NCI-H82 treated with DMSO at 0.1 percent for 48 hours (cell line): ENCODE measurements at regions not wholly inside any gene's neighbourhood (a gene's known extent, or its start where the extent isn't known, plus 50 kb on each side); places are given as distances from the start of the nearest gene placed in this dataset.
"Not testable (repeated sequence)": the region's sequence is repeated elsewhere in the genome, so short reads cannot be mapped to it uniquely, and the experiment has no call there.

Source experiments
- DNase-seq: peaks from one replicate; lab custom pipeline; 2025; ENCODE audit not compliant: unreplicated experiment; lab: John Stamatoyannopoulos, UW

DNA sequence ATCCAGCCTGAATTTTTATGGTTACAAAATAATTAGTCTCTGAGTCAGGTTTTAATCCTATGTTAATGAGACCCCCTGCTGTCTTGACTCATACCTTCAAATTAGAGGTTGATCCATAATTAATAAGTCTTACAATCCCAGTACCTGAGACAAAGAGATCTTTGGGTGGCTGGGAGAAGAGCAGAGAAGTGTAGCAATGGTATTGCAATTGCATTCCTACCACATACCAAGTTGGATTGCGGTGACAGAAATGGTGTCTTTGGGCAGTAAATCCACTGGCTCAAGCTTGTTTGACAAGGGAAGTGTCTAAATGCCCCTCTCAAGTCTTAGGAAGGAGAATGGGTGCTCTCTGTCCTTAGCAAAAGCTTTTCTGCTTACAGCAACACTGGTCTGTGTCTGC lies 150.4 kb downstream of the BTBD3 start:
- DNase-seq: no peak

DNA sequence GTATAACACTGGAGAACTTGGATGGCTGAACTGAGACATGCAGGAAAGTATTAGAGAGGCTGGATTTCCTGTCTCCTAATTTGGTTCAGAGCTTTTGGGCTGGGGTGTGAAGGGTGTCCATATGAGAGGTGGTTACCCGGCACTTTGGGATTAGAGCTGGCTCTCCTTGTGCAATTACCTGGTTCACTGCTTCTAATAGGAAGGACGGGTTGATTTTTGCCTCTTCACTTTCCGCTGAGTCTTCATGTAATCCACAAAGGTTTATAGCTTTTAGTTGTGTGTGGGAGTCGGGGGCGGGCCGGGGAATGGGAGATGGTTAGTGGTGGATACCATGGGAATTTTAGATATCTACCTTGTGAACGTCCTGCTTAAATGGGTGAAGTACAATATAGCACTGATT lies 151.5 kb downstream of the BTBD3 start:
- no peak for DNase-seq

DNA sequence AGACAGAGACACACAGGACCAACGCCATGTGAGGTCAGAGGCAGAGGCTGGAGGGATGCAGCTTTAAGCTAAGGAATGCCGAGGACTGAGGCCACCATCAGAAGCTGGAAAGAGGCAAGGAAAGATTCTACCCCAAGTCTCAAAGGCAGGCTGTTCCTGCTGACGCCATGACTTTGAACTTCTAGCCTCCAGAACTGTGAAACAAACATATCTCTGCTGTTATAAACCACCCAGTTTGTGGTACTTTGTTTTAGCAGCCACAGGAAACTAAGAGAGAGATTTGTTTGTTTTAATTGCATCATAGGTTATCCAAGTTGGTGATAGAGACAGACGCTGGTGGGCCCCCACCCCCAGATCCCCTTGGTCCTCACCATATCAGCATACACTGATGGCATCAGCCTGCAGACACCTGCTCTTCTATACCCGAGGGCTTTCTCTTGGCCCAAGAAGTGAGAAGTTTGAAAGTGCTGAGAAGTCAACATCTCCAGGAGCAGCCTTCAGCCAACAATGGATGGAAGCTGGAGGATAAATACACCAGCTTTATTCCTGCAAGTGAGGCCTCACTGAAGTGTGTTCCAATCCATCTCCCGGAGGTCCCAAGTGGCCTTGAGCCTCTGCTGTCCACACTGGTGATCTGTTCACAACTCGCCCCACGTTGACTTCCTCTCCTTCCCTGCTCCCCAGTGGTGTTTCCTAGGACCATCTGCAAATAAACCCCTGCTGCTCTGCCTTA lies 154.7 kb downstream of the BTBD3 start:
- DNase-seq: no peak

DNA sequence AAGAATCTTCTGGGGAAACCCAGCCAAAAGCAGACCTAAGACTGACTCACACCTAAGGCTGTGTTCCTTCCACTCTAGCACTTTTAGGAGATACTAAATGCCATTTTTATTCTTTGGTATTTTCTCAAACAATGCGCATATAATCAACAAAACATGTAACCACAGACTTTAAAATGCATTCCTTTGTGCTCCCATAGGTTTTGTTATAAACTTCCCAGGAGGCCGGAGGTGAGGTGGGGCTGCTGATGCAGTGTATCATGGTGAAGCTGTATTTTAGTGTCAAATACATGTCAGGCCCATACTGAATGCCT lies 155.2 kb downstream of the BTBD3 start:
- no peak for DNase-seq

DNA sequence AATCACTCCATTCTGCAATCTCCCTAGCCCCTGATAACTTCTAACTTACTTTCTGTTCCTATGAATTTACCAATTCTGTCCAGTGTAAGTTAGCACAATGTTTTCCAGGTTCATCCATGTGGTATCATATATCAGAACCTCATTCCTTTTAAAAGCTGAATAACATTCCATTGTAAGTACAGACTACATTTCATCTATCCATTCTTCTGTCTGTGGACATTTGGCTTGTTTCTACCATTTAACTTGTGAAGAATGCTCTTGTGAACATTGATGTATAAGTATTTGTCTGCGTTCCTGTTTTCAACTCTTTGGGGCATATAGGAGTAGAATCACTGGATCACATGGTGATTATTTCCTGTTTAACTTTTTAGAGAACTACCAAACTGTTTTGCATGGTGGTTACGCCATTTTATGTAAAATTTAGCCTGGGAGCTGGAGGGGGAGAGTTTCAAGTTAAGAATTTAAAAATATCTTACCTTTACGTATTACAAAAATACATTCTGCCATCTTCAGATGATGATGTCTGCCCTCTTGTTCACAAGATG lies 156.5 kb downstream of the BTBD3 start:
- DNase-seq: no peak

DNA sequence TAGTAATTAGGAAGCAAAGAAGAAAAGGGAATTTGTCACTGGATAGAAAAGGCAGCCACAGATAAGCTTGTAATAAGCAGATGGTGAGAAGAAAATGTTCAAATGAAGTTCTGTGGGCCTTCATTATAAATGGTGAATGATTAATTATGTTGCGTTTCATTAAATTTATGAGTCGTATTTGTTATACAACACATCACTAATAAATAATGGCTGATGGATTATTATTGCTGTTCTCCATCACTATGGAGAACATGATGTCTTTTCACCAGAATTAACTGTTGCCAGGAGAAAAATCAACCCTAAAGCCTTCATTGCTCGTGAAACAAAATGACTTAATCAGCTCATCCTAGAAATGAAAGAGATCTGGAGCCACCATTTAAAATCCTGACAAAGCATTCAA lies 158.5 kb downstream of the BTBD3 start:
- DNase-seq: no peak

DNA sequence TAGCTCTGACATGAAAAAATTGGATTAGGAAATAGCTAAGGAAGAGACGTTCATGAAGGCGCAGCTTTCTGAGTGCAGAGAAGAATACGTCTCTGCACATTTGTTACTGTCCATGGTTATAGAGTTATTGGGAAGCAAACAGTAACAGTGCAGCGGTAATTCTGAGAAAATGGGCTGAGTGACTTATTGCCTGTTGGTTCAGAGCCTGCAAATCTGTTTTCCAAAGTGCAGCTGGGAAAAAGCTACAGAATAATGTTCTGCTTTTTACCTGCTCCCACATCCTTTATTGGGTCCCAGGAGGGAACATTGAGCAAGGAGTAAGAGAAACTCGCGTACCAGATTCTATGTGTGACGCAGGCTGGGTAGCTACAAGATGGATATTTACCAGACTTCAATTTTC lies 160.2 kb downstream of the BTBD3 start:
- no peak for DNase-seq

DNA sequence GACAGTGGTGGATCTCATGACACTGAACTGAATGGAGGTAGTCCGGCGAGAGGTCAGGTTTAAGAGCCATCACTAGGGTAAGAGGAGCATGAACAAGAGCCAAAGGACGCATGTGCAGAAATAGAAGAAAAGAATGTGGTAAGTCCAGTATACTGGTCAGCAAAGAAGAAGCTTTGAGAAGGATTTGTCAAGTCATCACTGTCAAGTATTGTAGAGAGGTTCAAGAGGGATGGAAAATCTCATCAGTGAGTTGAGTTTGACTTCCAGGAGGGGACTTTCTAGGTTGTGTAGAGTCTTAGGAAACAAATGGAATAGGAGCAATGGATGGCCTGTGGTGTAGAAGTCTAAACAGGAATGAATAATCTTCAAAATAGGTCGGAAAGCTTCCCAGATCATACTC lies 161.8 kb downstream of the BTBD3 start:
- DNase-seq: no peak

DNA sequence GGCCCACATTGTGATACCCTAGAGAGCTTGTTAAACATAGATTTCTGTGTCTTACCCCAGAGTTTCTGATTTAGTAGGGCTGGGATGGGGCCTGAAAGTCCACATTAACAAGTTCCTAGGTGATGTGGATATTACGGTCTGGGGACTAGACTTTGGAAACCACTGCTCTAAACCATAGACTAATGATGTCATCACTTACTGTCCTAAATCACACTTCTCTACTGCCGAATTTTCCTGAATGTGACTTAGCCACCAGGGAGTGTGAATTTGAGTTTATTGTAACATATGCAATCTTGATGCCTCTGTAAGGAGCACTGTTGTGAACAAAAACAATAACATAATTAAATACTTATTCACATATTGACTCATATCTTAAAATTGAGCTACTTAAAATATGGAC lies 165.6 kb downstream of the BTBD3 start:
- no peak for DNase-seq

DNA sequence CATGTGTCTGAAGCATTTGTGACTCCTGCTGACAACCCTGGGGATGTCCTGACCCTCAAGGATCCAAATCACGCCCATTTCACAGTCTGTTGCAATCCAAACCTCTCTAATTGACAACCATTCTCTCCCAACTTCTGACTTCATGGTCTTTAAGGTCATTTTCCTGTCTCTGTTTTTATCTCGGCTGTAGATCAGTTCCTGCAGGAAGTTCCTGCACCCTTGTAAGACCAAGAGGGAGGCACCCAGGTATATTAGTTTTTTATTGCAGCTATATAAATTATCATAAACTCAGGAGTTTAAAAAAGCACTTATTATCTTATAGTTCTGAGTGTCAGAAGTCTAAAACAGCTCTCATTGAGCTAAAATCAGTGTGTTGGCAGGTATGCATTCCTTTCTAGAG lies 166.8 kb downstream of the BTBD3 start:
- no peak for DNase-seq

DNA sequence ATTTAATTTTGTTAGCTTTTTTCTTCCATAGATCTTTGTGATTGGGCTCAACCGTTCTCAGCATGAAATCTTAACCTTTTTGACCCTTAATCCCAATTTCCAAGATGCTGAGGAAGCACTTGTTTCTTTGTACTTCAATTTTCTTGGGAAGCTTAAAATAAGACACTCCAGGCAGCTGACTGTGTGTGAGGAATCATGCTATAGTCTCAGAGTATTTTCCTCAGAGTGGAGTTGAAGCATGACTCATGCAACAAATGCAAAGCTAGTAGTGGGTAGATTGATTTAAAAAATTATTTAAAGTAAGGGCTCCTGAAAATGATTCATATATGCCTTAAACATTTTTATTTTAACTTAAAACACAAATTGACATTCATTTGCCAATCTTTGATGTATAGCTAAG lies 168.7 kb downstream of the BTBD3 start:
- no peak for DNase-seq

DNA sequence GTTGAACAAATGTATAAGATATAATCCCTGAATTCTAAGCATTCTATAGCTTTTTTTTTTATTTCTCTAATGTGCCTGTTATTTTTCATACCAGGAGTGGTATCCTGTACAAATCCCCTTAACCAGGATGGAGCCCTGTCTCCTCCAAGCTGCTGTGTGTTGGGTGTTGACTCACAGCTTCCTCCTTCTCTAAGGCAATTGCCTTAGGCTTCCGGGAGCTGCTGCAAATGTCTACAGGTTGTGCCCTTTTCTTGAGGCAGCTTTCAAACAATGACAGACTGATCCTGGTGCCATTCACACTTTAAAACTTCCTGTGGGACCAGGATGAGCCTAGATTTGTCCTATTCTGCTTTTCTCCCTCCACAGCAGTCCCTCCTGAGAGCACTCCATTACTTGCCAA lies 173.2 kb downstream of the BTBD3 start:
- DNase-seq: no peak

DNA sequence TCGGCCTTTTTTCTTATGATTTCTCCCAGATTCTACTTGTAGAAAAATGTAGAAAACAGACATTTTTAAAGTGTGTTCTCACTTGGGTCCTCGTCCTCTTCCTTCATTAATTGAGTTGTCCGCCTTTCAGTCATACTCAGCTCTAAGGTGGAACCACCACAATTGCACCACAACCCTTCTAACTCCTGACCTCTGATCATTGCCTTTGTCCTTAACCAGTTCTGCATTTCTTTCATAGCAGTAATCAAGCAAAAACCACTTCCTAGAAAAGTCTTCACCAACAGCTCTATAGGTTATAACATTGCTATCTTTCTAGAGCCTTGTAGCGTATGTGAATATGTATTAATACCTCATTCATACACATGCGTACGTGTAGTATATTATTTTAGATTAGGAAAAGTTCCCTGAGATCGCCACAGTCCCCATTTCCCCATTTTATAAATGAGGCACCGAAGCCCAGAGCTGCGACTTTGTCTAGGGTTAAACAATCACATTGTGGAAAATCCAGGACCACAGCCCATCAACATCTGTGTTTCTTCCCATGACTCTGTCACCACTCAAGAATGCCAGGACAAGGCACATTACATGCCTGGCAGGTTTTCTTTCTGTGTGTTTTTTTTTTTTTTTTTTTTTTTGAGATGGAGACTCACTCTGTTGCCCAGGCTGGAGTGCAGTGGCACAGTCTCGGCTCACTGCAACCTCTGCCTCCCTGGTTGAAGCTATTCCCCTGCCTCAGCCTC lies 175.5 kb downstream of the BTBD3 start:
- no peak for DNase-seq

DNA sequence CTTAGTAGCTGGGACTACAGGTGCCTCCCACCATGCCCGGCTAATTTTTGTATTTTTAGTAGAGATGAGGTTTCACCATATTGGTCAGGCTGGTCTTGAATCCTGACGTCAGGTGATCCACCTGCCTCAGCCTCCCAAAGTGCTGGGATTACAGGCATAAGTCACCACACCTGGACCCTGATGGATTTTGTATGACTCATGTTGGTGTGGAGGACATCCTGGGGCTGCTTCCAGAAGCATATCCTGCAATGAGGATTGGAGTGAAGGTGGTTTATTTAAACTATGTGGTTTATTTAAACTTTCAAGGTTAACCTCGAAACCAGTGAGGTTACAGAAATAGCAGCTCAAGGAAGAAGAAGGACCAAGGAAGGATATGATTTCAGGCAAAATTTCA lies 176.1 kb downstream of the BTBD3 start:
- DNase-seq: not testable (repeated sequence)

DNA sequence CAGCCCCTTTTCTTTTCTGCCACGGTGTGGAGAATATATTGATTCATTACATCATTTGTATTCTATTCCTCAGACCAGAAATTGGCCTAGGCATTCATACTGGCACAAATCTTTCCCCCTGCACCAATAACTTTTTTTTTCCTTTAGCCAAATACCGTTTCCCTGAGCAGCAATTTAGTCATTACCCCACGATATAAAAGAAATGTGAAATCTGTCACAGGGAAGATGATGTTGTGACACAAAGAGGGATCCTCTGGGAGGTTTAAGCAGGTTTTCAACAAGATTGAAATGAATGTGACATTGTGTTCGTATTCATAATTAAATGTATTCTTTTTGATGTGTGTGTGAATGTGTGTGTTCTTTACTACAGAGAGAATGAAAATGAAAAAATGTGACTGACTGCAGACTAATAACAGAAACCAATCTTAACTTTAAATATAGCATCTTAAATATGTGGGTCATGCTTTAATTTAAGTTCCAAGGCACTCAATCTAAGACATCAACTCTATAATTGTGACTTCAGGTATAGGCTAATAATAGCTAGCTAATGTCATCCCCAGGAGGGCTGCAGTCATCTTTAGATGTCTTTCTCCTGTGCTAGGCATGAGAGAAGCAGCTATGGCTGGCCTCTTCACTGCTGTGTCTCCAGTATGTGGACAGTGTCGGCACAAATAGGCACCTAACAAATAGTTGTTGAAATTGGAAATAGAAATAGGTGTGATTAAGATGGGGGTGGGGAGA lies 177.7 kb downstream of the BTBD3 start:
- DNase-seq: no peak

DNA sequence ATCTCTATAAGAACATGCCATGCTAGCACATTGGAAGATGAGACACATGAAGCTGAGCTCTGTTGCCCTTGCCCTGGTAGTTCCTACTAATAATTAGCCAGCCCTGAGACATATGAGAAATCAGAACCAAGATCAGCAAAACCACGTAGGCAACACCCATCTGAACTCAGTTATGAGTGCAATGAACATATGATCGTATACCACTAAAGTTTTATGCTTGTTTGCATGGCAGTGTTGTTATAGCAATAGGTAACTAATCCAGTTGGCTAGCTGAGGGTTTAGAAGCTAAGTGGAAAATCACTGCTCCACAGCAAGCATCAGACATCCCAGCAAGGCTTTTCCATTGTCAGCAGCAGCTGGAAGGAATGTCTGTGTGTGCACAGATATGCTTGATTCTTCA lies 180.7 kb downstream of the BTBD3 start:
- no peak for DNase-seq

DNA sequence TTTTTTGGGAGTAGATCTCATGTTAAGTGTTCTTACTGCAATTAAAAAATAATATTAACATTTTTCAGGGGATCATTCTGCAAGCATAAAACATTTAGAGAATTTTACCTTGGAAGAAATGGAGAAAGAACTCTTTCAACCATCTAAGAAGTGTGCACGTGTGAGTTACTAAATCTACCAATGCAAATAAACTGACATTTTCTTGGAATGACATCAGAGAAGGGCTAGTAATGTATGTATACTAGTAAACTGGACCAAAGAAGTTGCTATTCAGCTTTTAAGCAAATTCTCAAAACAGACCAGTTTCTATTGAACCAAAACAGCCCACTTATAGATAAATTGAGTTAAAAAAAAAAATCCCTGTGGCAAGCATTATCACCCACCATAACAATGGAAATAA lies 191.2 kb downstream of the BTBD3 start:
- DNase-seq: no peak

DNA sequence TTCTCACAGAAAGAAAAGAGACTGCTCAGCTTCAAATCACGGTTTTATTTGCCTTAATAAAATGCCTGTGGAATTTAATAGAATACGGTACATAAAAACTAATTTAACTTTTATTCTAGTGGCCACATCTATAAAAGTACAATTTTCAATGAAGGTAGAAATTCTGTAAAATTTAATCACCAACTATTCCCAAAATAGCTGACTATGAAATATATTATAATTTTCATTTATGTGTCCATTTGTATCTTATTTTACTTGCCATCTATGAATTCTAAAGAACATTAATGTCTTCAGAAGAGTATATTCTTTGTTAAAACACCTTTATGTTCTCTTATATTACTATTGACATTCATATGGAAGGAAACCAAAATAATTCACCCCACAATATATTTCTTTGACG lies 192.6 kb downstream of the BTBD3 start:
- no peak for DNase-seq

DNA sequence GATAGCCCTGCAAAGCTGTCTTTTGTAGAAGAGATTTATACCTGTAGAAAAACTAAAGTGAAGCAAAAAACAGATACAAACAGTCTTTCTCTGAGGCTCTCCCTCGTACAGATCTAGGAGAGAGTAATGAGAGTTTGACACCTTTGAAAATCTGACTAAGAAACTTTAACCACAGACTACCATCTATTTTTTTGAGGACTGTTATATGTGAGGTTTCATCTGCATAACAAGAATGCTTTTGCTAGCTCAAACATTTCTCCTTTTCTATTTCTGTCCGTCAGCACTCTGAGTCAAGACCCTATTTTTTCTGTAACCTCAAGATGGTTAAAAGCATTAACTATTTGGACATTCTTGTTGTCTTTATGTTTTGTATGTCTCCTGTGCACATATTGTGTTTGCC lies 193.0 kb downstream of the BTBD3 start:
- DNase-seq: no peak

DNA sequence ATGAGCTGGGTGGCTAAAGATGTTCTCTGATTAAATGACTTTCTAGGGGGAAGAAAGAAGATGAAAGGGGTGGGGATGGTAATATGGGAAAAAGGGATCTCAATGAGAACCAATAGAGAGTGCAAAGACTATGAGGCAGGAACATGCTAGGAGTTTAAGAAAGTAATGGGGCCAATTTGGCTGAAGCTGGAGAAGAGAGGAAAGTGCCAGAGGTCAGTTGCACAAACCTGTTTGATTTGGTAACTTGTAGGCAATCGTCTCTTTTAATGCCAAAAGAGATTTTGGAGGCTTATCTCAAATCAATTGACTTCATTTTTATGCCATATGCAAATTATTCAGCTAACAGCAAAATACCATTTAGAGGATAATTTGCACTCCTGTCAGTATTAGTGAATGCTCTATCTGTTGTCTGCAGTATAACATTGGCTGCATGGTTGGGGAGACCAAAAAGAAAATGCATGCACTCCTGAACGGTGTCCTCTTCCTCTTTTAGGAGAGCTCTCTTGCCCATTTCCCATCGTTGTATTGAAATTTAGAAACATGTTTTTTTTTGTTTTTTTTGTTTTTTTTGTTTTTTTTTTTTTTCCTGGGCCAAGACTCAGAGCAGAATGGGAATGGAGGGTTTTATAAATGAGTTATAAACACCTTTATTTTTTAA lies 193.9 kb downstream of the BTBD3 start:
- no peak for DNase-seq

DNA sequence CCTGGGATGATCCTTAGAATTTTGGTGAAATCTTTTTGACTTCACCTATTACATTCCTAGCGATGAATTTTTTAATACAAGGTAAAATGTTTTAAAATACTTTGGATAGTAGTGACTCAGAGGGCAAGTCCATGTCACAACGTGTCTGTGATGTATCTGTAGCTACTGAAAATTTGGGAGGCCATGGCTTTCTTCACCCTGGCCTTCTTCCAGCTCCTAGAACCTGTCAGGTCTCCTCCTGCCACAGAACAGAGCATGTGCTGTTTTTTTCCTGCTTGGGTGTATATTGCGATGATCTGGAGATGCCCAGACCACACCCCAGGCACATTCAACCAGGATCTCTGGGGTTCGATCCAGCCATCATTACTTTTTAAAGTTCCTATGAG lies 194.4 kb downstream of the BTBD3 start:
- no peak for DNase-seq

DNA sequence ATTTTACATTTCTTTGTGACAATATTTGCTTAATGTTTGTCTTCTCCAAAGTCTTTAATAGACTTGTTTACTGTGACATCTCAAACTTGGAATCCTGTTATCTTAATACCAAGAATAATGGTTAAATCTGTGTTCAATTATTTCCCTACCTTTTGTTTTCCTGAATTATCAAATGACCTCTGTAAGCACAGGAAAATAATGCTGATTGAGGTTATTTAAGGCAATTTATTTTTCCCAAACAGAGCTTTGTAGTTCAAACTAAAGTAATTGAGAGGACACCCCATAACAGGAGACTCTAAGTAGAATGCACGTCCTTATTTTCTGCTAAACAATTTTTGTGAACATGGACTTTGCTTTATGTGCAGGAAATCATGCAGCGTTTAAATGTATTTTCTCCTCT lies 195.0 kb downstream of the BTBD3 start:
- no peak for DNase-seq
